H9 (cell line): ENCODE measurements at regions not wholly inside any gene's neighbourhood (a gene's known extent, or its start where the extent isn't known, plus 50 kb on each side); places are given as distances from the start of the nearest gene placed in this dataset.

Source experiments
- DNase-seq: peaks from one replicate; pipeline ENCODE4 v3.0.0-alpha.2; 2017
- H2AFZ ChIP-seq: one replicate; pipeline ENCODE4 v1.6.1; 2013; ENCODE audit warnings: mild to moderate bottlenecking, low read length, control low read depth, moderate library complexity
- H2AK5ac ChIP-seq: 2 replicates; pipeline ENCODE4 v1.6.1; 2013; ENCODE audit warnings: low read length, control low read depth, mixed read lengths; ENCODE audit not compliant: insufficient read length
- H2BK120ac ChIP-seq: one replicate; pipeline ENCODE4 v1.6.1; 2013; ENCODE audit warnings: low read depth, mild to moderate bottlenecking, low read length, control low read depth, inconsistent platforms; ENCODE audit not compliant: poor library complexity, severe bottlenecking
- H2BK12ac ChIP-seq: 2 replicates; pipeline ENCODE4 v1.6.1; 2013; ENCODE audit warnings: low read length, control low read depth, mixed read lengths, low read depth; ENCODE audit not compliant: insufficient read length
- H2BK15ac ChIP-seq: 2 replicates; pipeline ENCODE4 v1.6.1; 2013; ENCODE audit warnings: low read depth, low read length, control low read depth
- H2BK20ac ChIP-seq: one replicate; pipeline ENCODE4 v1.6.1; 2013; ENCODE audit warnings: low read depth, mild to moderate bottlenecking, low read length, control low read depth, inconsistent platforms; ENCODE audit not compliant: poor library complexity, severe bottlenecking
- H2BK5ac ChIP-seq: 2 replicates; pipeline ENCODE4 v1.6.1; 2013; ENCODE audit warnings: low read length, control low read depth, mixed read lengths; ENCODE audit not compliant: insufficient read length
- H3K14ac ChIP-seq: 2 replicates; pipeline ENCODE4 v1.6.1; 2013; ENCODE audit warnings: low read length, control low read depth; ENCODE audit not compliant: insufficient read depth
- H3K18ac ChIP-seq: 2 replicates; pipeline ENCODE4 v1.6.1; 2013; ENCODE audit warnings: low read depth, mild to moderate bottlenecking, mixed read lengths, low read length, control low read depth; ENCODE audit not compliant: insufficient read length
- H3K23ac ChIP-seq: 2 replicates; pipeline ENCODE4 v1.6.1; 2013; ENCODE audit warnings: low read length, control low read depth, mixed read lengths, low read depth; ENCODE audit not compliant: insufficient read length
- H3K23me2 ChIP-seq: 2 replicates; pipeline ENCODE4 v1.6.1; 2013; ENCODE audit warnings: low read depth, mild to moderate bottlenecking, mixed read lengths, low read length, control low read depth; ENCODE audit not compliant: insufficient read length, poor library complexity, severe bottlenecking
- H3K27ac ChIP-seq: 2 replicates; pipeline ENCODE4 v1.5.1; 2013; ENCODE audit warnings: low read length, control low read depth, mixed read lengths, low read depth; ENCODE audit not compliant: insufficient read length
- H3K27me3 ChIP-seq: 2 replicates; pipeline ENCODE4 v1.6.1; 2013; ENCODE audit warnings: low read length, control low read depth, inconsistent platforms; ENCODE audit not compliant: insufficient read depth
- H3K4ac ChIP-seq: 2 replicates; pipeline ENCODE4 v1.6.1; 2013; ENCODE audit warnings: low read depth, mild to moderate bottlenecking, control low read depth, inconsistent platforms, low read length, moderate library complexity
- H3K4me1 ChIP-seq: 2 replicates; pipeline ENCODE4 v1.6.1; 2013; ENCODE audit warnings: low read length, control low read depth, inconsistent platforms; ENCODE audit not compliant: insufficient read depth
- H3K4me2 ChIP-seq: 2 replicates; pipeline ENCODE4 v1.6.1; 2013; ENCODE audit warnings: low read length, control low read depth, mixed read lengths; ENCODE audit not compliant: insufficient read length, insufficient read depth
- H3K56ac ChIP-seq: 2 replicates; pipeline ENCODE4 v1.6.1; 2013; ENCODE audit warnings: low read depth, mild to moderate bottlenecking, mixed read lengths, low read length, control low read depth; ENCODE audit not compliant: insufficient read length
- H3K79me1 ChIP-seq: 2 replicates; pipeline ENCODE4 v1.6.1; 2013; ENCODE audit warnings: low read depth, mild to moderate bottlenecking, moderate library complexity, low read length, control low read depth, inconsistent platforms; ENCODE audit not compliant: insufficient read depth, poor library complexity, severe bottlenecking
- H3K79me2 ChIP-seq: 2 replicates; pipeline ENCODE4 v1.6.1; 2013; ENCODE audit warnings: low read length, control low read depth, inconsistent platforms; ENCODE audit not compliant: insufficient read depth
- H3K9ac ChIP-seq: 2 replicates; pipeline ENCODE4 v1.6.1; 2013; ENCODE audit warnings: low read length, control low read depth, mixed read lengths; ENCODE audit not compliant: insufficient read length; ENCODE audit errors: extremely low read depth
- H3K9me3 ChIP-seq: one replicate; pipeline ENCODE4 v1.6.1; 2013; ENCODE audit warnings: low read depth, low read length, inconsistent platforms; ENCODE audit not compliant: control insufficient read depth
- H3T11ph ChIP-seq: one replicate; pipeline ENCODE4 v1.6.1; 2013; ENCODE audit warnings: mild to moderate bottlenecking, low read length, control low read depth, inconsistent platforms
- H4K20me1 ChIP-seq: one replicate; pipeline ENCODE4 v1.6.1; 2013; ENCODE audit not compliant: control insufficient read depth, insufficient read length, insufficient read depth
- H4K5ac ChIP-seq: 2 replicates; pipeline ENCODE4 v1.6.1; 2013; ENCODE audit warnings: low read depth, mild to moderate bottlenecking, mixed read lengths, low read length, control low read depth; ENCODE audit not compliant: insufficient read length
- H4K8ac ChIP-seq: replicated peaks from 2 replicates; pipeline ENCODE4 v1.6.1; 2013; ENCODE audit warnings: low read length, control low read depth, mixed read lengths, low read depth; ENCODE audit not compliant: insufficient read length
- H4K91ac ChIP-seq: 2 replicates; pipeline ENCODE4 v1.6.1; 2013; ENCODE audit warnings: low read depth, mild to moderate bottlenecking, moderate library complexity, mixed read lengths, low read length, control low read depth; ENCODE audit not compliant: insufficient read length
- H3K27ac Mint-ChIP-seq, 3 experiments: 2 replicates in 2 of 3; 3 replicates in 1 of 3; pipeline ENCODE4 v1.8.0; 2020 to 2021; ENCODE audit warnings: mixed read lengths in 3 of 3, mild to moderate bottlenecking in 1 of 3, moderate library complexity in 1 of 3
- H3K27me3 Mint-ChIP-seq: 2 replicates; pipeline ENCODE4 v1.8.0; 2021; ENCODE audit warnings: low read depth, mild to moderate bottlenecking, moderate library complexity, mixed read lengths
- H3K36me3 Mint-ChIP-seq, 3 experiments: 2 replicates in 2 of 3; 3 replicates in 1 of 3; pipeline ENCODE4 v1.8.0; 2020 to 2021; ENCODE audit warnings: low read depth in 3 of 3, mixed read lengths in 3 of 3; ENCODE audit not compliant: insufficient read depth in 1 of 3
- H3K4me1 Mint-ChIP-seq, 2 experiments: 2 replicates each; pipeline ENCODE4 v1.8.0; 2020; ENCODE audit warnings: mixed read lengths in 2 of 2
- H3K4me3 Mint-ChIP-seq, 2 experiments: 2 replicates in 1 of 2; 3 replicates in 1 of 2; pipeline ENCODE4 v1.8.0; 2020 to 2021; ENCODE audit warnings: mild to moderate bottlenecking in 2 of 2, mixed read lengths in 2 of 2, moderate library complexity in 1 of 2
- H3K9me3 Mint-ChIP-seq, 2 experiments: 2 replicates in 1 of 2; 3 replicates in 1 of 2; pipeline ENCODE4 v1.8.0; 2020; ENCODE audit warnings: mild to moderate bottlenecking in 2 of 2, mixed read lengths in 2 of 2, moderate library complexity in 1 of 2
- WGBS: extraction: QIAGEN DNeasy Blood & Tissue Kit; methylation state at CpG from one replicate; pipeline ENCODE4 v1.1.7; 2013; ENCODE audit warnings: missing lambda C conversion rate, low lambda C conversion rate, mixed read lengths; ENCODE audit not compliant: insufficient read length; ENCODE audit errors: extremely low coverage; 5-methylcytosine and 5-hydroxymethylcytosine counted together
- TF ChIP-seq, protein P1 (sequence below): fragments of 200-600 bp; sonication (generic); conservative IDR thresholded peaks from 3 replicates; pipeline ENCODE4 v1.8.0; 2021; ENCODE audit warnings: antibody characterized with exemption, mild to moderate bottlenecking

DNA sequence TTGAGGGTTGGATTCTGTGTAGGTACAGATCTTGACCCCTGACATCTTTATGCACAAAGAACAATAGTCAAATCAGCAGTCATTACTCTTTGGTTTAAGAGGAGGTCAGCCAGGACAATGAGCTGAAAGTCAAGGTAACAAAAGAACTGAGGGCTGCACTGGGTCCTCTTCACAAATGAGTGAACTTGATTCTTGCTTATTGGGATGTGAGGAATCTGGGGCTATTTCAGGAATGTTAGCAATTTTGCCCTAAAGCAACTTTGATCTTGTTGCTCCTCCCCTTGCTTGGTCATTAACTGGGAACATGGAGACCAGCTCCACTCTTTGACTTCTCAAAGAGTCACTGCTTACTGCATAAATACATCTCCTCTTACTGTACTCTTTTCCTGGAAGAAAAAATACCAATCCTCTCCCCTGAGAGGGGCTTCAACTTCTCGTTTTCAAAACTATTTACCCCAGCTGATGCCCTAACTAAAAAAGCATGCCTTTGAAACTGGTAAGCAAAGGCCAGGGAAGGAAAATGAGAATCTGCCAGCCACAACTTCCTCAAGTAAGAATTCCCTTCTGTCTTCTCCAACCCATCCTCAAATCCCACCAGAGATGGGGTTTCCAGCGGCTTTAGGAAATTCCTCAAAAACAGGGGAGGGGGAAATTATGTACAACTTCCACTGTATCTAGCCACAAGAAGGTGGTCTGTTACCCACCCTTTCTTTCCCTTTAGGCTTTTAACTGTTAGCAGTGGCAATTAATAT lies 368.3 kb downstream of the ENC1 start:
- Histone ChIP-seq H3K4me2 (no peak overlapping the region), H3K9me3 (no peaks in the 10 kb centered on the region), H3K79me2 (no peaks in the 10 kb centered on the region), H3K23ac (no peak overlapping the region), H2BK120ac (no peak overlapping the region), H3K18ac (no peak overlapping the region), H3K27ac (no peak overlapping the region), H4K20me1 (no peaks in the 10 kb centered on the region), H3K9ac (no peak overlapping the region), H3K14ac (no peak overlapping the region), H2BK5ac (no peak overlapping the region), H2BK20ac (no peak overlapping the region), H4K91ac (no peak overlapping the region), H3T11ph (no peak overlapping the region), H3K56ac (no peak overlapping the region), H4K8ac (no peak overlapping the region), H3K4ac (no peak overlapping the region), H3K27me3 (no peaks in the 10 kb centered on the region), H2BK15ac (no peak overlapping the region), H3K79me1 (no peaks in the 10 kb centered on the region), H4K5ac (no peak overlapping the region), H2BK12ac (no peak overlapping the region), H2AFZ (no peak overlapping the region), H3K4me1 (0 out of 2 replicates have a peak, but pooled peaks cover 5% of the 10 kb centered on the region), H3K23me2 (no peaks in the 10 kb centered on the region), H2AK5ac (no peak overlapping the region)
- 0 out of 7 replicates have a peak overlapping the region, but pooled peaks of 1 of the 3 experiments have one; percentile 25 for H3K27ac Mint-ChIP-seq
- WGBS = no CpG with 5 or more reads among the region's 2 CpGs
- H3K4me3 Mint-ChIP-seq = no peak overlapping the region
- peak; percentile 43 for DNase-seq
- H3K36me3 Mint-ChIP-seq = no peaks in the 10 kb centered on the region
- no peaks in the 10 kb centered on the region for H3K27me3 Mint-ChIP-seq
- TF ChIP-seq, protein P1, sequence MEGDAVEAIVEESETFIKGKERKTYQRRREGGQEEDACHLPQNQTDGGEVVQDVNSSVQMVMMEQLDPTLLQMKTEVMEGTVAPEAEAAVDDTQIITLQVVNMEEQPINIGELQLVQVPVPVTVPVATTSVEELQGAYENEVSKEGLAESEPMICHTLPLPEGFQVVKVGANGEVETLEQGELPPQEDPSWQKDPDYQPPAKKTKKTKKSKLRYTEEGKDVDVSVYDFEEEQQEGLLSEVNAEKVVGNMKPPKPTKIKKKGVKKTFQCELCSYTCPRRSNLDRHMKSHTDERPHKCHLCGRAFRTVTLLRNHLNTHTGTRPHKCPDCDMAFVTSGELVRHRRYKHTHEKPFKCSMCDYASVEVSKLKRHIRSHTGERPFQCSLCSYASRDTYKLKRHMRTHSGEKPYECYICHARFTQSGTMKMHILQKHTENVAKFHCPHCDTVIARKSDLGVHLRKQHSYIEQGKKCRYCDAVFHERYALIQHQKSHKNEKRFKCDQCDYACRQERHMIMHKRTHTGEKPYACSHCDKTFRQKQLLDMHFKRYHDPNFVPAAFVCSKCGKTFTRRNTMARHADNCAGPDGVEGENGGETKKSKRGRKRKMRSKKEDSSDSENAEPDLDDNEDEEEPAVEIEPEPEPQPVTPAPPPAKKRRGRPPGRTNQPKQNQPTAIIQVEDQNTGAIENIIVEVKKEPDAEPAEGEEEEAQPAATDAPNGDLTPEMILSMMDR = no peak
- H3K4me1 Mint-ChIP-seq = peaks cover 15% of the 10 kb centered on the region in 2 experiments
- no peaks in the 10 kb centered on the region for H3K9me3 Mint-ChIP-seq
